GM21360 (cell line): ENCODE measurements at regions not wholly inside any gene's neighbourhood (a gene's known extent, or its start where the extent isn't known, plus 50 kb on each side); places are given as distances from the start of the nearest gene placed in this dataset.

Source experiments
- ATAC-seq: cut with Tn5 transposase; IDR thresholded peaks from one replicate; pipeline ENCODE4 v1.9.1; 2021; ENCODE audit warnings: mild to moderate bottlenecking, moderate library complexity; ENCODE audit not compliant: unreplicated experiment

- no peak for ATAC-seq
Measured at GRCh38 chr1:189644970-189645369, 832.7 kb downstream of the BRINP3 start.

GRCh38 chr1:189646066-189646465, 831.6 kb downstream of the BRINP3 start:
- no peak for ATAC-seq

GRCh38 chr1:189654906-189655305, 822.8 kb downstream of the BRINP3 start:
- no peak for ATAC-seq

GRCh38 chr1:189656628-189657530, 820.8 kb downstream of the BRINP3 start:
- ATAC-seq = no peak

- ATAC-seq = no peak
Measured at GRCh38 chr1:189657715-189658114, 819.9 kb downstream of the BRINP3 start.

GRCh38 chr1:189658381-189658780, 819.3 kb downstream of the BRINP3 start:
- no peak for ATAC-seq

GRCh38 chr1:189659731-189660130, 817.9 kb downstream of the BRINP3 start:
- ATAC-seq = no peak

GRCh38 chr1:189662190-189662589, 815.5 kb downstream of the BRINP3 start:
- ATAC-seq = no peak

- ATAC-seq = no peak
Measured at GRCh38 chr1:189669846-189670245, 807.8 kb downstream of the BRINP3 start.

GRCh38 chr1:189673217-189673616, 804.4 kb downstream of the BRINP3 start:
- ATAC-seq = no peak

- no peak for ATAC-seq
Measured at GRCh38 chr1:189675712-189676244, 801.9 kb downstream of the BRINP3 start.

GRCh38 chr1:189678779-189679178, 798.9 kb downstream of the BRINP3 start:
- no peak for ATAC-seq

- no peak for ATAC-seq
Measured at GRCh38 chr1:189681252-189681919, 796.3 kb downstream of the BRINP3 start.

- no peak for ATAC-seq
Measured at GRCh38 chr1:189682591-189682990, 795.1 kb downstream of the BRINP3 start.

GRCh38 chr1:189686288-189686687, 791.4 kb downstream of the BRINP3 start:
- ATAC-seq = no peak

GRCh38 chr1:189693140-189693539, 784.5 kb downstream of the BRINP3 start:
- ATAC-seq = no peak

- no peak for ATAC-seq
Measured at GRCh38 chr1:189696297-189696696, 781.4 kb downstream of the BRINP3 start.

GRCh38 chr1:189697113-189697512, 780.6 kb downstream of the BRINP3 start:
- ATAC-seq = no peak

- no peak for ATAC-seq
Measured at GRCh38 chr1:189701606-189702005, 776.1 kb downstream of the BRINP3 start.

- no peak for ATAC-seq
Measured at GRCh38 chr1:189706594-189706993, 771.1 kb downstream of the BRINP3 start.

GRCh38 chr1:189708674-189709073, 769.0 kb downstream of the BRINP3 start:
- ATAC-seq = no peak
